ENCODE measurements at regions not wholly inside any gene's neighbourhood (a gene's known extent, or its start where the extent isn't known, plus 50 kb on each side); places are given as distances from the start of the nearest gene placed in this dataset.

DNA sequence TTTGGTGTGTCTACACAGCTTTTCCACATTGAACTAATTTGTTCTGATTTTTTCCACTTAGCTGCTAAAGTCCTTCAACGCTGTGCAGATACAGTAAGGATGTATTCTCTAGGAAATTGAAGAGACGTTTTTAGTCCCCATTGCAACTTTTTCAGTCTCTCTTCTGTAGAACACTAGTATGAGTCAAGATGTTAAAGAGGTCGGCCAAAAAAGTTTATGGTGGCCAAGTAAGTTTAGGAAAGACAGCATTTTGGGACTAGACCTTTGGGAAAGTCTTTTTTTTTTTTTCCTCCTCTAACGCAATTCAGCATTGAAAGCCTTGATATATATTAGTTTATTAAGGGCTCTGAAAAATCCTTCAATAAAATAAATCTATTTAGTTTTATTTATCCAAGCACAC lies 243.5 kb upstream of the FBXL7 start:
- DNase-seq: no peak

DNA sequence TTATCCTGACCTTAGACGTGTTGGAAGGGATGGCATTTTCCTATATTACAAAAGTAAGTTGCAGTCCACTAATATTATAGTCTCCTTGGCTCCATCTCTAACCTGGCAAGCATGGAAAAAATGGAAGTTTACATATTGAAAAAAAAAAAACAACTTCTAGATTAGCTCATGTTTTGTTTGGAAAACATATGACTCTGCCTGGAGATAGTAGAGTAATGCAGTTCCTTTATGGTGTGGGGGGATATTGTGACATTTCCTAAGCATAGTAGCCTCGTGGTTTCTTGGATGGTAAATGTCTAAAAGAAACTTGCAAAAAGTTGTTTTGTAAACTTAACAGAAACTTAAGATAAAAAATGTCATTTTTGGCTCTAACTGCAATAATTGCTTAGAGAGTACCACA lies 244.4 kb upstream of the FBXL7 start:
- DNase-seq: no peak

DNA sequence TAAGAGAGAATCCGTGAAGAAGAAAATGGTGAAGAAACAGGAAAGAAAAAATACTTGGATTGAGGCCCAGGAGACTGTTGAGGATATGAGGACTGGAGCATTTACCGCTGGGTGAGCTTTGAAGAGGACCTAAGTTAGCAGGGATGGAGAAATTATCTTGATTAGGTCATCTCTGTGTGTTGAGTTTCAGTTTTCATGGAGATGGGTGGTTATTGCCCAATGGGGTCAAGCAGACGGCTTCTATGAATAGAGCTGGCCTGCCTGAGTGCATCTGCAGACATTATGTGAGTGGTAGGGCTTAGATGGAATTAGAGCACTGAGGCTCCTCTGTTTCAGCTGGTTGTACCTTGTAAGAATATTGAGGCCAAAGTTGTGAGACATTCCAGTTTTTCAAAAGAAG lies 245.4 kb upstream of the FBXL7 start:
- DNase-seq: no peak

DNA sequence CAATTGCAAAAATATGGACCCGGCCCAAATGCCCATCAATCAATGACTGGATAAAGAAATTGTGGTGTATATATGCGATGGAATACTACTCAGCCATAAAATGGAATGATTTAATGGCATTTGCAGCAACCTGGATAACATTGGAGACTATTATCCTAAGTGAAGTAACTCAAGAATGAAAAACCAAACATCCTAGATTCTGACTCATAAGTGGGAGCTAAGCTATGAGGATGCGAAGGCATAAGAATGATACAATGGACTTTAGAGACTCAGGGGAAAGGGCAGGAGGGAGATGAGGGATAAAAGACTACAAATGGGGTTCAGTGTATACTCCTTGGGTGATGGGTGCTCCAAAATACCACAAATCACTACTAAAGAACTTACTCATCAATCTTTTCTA lies 247.6 kb upstream of the FBXL7 start:
- DNase-seq: no peak

DNA sequence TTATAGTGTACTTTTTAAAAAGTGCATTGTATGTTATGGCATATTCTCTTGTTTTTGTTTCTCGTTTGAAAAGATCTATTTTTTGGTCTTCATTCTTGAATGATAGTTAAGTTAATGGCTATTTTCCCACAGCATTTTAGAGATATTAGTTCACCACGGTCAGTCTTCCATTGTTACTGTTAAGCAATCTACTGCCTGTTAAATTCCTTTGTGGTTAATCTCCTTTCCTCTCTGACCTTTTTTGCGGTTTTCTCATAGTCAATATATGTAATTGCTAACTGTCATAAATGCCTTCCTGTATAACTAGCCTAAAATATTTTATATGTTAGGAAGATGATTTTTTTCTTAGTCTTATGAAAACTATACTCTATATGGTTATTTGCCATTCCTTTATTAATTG lies 250.8 kb upstream of the FBXL7 start:
- no peak for DNase-seq

DNA sequence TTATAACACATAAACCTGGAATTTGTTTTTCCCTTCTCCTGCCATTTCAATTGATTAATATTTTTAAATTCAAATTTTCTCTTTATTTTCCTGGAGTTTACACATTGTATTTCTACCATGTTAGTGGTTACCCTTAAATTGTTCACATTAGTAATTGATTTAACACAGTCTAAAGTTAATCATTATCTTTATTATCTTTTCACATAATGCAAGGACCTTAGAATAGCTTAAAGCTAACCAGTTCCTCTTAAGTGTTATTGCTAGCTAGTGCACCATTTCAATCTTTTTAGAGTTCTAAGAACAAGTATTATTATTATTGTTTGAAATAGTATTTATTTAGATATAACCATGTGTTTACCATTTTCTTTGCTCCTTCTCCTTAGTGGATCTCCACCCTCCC lies 251.2 kb upstream of the FBXL7 start:
- DNase-seq: no peak

DNA sequence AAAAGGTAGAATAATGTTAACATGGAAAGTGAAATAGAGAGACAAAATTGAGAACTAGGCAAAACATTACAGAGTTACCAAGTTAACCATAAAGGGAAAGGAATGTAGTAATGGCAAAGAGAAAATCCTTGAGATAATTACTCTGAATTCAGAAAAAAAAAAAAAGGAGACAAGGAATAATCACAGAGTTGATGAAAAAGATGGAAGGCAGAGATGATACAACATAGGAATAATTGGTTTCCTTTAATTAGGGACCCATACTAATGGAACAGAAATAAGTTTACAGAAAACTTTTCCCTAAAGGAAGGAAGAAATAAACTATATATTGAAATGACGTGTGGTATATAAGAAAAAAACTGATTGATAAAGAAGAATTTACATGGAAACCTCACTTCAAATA lies 254.1 kb upstream of the FBXL7 start:
- no peak for DNase-seq

DNA sequence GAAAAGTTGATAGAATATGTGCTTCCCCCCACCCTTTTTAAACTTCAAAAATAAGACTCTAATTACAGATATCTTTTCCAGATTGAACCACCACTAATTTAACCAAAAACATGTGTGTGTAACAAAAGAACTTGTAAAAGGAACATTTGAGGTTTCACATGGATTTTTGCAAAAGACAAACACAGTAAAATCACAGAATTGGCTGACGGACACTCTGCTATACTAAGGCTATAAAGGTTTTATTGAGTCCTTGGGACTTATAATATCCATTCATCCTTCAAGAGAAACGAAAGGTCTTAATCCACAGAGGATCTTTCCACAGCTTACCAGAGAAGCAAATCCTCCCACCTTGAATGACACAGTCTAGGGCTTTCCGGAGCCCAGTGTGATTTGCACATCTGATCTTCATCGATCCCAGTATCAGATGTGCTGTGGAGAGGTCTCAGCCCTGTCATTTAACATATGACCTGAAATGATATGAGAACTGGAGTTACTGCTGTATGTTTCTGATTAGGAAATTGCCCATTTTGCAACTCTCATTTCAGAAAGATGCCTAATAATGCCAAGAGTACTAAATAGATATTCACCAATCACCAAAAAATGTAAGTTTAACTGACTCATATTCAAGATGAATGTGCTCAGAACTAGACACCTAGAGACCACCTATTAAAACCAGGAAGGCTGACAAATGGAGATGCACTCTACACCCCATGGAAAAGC lies 256.5 kb upstream of the FBXL7 start:
- DNase-seq: no peak

DNA sequence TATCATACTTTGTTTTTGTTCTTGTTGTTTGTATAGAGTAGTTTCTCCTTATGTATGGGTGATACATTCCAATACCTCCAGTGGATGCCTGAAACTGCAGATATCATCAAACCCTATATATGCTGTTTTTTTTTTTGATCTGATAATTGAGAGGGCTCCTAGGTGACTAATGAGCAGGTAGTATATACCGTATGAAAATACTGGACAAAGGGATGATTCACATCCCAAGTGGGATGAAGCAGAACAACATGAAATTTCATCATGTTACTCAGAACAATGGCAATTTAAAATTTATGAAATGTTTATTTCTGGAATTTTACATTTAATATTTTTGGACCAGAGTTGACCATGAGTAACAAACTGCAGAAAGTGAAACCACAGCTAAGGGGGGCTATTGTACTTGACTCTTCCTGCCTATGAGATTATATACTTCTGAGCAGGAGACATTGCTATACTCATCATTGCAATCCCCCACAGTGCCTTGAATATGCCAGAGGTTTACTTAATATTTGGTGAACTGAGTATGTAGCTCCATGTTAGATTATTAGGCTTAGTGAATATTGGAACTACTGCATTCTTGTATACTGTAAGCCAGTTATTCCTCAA lies 258.7 kb upstream of the FBXL7 start:
- DNase-seq: no peak

DNA sequence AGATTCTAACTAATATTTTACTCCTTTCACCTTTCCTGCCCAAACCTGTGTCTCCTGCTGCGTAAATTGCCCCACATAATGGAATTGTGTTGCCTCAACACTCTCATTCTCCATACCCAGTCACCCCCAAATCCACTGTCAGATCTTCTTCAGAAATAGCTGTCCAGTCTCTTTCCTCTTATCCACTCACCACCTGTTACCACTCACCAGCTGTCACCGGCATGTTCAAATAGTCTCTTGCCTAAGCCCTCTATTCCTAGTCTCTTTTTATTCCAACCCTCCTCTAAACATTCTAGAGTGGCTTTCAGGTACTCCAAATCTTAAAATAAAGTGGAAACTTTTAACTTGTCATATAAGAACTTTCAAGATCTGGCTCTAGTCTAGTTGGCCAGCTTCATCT lies 262.0 kb upstream of the FBXL7 start:
- DNase-seq: no peak

DNA sequence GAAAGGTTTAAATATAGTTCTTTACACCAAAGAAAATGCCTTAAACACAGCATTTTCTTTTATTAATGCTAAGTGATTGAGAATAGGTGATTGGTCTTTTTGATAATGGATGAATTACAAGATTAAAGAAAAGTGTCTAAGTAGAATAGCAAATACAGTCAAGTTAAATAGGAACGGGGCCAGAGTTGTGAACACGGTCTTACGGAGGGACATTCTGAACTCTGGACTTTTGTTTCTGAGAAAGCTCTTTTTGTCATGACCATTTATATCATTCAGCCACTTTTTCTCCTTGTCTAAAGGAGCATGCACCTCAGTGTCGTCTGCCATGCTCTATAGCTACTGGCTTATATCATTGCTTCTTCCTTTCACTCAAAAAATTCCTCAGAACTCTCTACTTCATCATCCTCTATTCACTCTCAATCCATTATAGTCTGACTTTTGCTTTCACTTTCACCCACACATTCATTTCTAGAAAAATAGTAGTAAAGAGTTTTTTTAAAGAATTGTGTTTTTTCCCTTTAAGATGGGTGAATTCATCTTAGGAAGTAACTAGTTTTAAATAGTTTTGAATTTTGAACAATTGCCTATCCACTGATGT lies 263.0 kb upstream of the FBXL7 start:
- DNase-seq: no peak

DNA sequence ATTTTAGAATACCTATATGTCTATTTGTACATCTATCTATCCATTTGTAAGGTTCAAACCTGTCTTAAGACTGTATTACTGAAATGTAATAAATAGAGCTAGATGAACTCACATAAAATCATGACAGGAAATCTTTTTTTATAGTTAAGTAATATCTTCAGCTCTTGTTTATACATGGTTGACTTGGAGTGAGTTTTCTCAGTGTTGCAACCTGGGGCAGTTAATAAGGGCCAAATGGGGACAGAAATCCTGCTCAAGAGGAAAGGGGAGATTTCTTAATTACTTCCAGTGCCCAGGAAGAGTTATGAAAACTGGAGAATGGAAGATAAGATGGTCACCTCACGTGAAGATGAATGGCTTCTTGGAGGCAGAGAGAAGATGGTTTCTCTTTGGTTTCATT lies 265.1 kb upstream of the FBXL7 start:
- no peak for DNase-seq

DNA sequence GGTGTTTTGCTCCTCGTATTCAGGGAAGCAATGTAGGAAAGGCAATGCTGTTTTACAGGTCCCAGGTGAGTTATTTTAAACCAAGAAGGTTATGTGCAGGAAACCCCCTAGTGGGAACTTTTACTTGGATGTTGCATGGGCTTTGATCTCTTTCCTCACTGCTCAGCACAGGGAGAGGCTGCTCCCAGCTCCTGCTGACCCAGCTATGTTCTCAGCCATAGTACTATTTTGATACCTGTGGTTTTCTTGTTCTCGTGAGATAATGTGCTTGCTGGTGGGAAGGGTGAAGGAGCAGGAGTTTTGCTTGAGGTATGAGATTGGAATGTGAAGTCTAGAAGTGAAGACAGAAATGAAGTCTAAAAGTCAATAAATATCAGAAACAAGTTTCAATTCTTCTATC lies 265.6 kb upstream of the FBXL7 start:
- no peak for DNase-seq

DNA sequence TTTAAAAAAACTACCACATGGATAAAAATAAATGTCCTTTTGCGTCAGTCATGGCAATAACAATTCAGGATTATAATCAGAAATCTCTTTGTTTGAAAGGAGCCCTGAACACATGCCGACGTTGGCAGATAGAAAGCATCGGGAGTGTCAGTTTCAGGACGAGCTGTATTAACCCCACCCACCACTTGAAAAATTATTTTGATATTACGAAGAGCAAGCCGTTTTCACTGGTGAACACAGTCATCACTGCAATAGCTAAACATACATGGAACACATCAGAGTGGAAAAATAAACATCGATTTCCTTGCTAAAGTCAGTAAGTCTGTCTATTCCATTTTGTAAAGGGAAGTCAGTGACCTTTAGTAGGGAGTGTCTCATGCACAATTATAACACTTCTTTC lies 266.4 kb upstream of the FBXL7 start:
- DNase-seq: no peak

DNA sequence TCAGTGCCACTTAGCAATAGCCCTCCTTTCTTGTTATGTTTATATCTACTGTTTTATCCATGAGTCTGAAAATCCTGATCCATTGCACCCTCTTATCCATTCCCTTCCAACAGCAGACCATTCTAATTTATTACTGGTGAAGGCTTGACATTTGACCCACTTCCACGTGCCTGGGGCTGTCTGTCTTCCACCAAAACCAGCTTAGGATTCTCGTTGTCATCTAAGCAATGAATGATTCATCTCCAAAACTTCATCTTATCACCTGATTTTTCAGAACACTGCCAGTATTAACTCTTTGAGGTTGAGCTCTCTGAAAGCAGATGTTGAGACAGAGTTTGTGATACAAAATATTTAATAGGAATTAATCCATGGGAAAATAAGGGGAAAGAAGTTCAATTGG lies 277.8 kb upstream of the FBXL7 start:
- no peak for DNase-seq

DNA sequence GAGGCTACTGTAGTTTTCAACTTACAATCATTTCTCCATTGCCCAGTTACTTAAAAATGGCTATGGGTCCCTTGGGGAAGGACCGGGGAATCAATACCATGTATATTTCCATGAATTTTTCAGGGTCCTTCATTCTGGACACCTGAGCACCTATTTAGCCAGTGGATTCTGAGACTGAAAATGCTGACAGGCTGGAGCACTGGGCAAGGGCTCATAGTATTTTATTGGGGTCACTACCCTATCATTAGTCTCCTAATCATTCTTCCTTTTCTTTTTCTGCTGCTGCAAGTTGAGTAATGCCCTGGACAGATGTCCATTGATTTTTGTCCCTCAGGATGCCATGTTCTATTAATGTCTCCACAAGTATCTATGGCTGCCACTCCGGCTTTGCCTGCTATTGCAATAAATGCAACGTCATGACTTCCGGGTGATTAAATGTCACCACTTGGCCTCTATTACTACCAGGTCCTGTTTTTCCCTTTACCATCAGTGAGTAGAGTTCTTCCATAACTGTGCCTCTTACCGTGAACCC lies 279.3 kb upstream of the FBXL7 start:
- DNase-seq: no peak

DNA sequence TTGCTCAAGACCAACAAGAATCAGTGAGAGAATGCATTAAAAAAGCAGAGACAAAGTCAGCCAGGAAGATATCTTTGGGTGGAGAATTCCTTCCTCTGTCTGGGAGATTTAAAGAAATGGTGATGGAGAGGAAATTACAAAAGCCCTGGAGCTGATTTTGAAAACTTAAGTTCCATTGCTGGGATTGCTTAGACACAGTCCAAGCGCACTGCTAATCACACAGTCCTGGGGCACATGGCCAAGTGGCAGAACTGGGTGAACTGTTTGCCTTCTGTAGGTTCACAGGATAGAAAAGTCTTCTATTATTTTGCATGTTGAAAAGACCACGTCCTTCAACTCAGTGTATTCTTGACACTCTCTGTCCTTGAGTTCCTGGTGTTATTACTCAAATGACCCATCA lies 284.9 kb upstream of the FBXL7 start:
- no peak for DNase-seq

DNA sequence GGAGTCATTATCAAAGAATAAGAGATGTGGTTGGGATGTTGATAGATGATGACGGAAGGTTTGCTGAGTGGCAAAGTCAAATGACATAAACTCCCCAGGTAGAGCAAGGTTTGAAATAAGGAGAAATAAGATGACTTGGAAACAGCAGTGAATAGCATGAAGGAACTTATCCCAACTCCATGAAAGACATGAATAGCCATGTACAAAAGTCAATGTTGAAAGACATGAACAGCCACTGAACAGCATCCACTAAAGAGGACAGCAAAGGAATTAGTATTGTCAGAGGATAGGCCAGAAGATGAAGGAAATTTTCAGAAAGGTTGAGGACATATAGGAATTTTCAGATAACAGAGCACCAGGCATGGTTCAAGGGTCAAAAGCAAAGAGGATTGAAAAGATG lies 286.0 kb upstream of the FBXL7 start:
- DNase-seq: no peak

DNA sequence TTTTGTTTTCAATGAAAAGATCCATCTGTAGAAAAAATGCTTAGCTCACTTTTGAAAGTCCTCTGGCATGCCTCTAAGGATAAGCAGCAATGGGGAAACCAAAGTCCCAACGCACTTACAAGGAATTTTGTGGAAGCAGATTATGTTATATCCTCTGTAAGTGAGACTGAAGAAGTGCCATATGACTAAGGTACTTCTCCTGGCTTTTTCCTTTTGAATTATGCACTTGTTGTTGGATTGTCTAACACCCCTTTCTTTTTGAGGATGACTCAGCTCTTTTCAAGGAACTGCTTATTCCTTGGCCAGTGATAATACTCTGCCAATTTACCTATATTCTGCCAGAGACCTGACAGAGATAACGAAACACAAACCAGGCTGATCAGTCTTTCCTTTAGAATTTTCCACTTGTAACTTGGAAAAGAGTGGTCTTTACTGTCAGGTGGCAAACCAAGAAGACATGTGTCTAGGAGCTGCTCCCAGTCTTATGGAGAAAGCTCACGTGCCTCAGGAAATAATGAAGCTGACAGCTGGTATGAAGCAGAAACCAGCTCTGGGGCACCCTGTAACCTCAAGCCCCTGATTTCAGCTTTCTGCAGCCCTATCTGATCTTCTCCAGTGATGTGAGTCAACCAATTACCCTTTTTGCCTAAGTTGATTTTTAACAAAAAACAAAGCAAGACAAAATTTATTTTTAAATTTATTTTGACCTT lies 290.8 kb upstream of the FBXL7 start:
- DNase-seq: no peak

DNA sequence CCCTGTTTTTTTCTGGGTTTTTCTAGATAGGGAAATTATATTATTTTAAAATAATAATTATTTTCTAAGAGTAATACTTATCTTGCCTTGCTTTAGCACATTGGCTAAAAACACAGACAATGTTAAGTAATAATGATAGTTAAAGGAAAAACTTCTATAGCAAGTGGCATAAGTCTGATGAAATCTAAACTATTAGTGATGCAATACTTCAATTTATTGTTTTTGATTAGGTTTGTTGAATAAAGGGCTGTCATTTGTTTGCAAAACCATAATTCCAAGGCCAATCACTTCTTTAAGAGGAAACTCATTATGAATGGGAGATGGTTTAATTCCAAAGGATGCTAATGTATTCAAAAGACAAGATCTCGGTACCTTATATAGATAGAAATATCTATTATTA lies 293.8 kb upstream of the FBXL7 start:
- no peak for DNase-seq

DNA sequence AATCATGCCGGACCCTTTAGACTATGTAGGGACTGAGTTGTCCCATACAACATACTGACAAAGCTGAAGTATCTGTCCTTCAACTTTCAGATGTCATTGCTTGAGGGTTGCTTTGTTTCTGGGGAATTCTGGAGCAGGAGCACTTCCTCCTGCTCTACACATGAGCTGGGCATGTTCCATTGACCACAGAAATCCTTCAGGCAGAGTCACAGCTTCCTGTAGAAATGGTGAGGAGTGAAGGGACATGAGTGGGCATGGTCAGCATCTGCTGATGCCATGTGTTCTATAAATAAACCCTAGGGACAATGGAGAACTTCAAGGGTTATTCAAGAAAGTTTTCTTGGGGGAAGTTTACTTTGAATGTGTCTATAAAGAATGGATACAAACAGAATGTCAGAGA lies 296.6 kb upstream of the FBXL7 start:
- no peak for DNase-seq

DNA sequence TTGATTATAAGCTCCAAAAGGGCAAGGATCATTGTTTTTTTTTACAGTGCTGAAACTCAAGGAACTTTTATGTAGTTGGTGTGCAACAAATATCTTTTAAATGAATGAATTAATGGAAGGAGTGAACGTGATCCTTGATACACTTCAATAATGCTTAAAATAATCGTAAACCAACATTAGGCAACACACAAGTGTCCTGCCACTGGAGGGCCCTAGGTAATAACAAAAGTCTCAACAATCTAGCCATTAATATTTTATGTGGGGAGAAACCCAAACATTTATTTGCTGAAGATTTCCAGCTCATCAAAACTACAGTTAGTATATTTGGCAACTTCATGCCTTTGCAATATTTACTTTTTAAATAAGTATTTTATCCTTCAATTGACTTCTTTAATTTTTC lies 309.0 kb upstream of the FBXL7 start:
- DNase-seq: no peak

DNA sequence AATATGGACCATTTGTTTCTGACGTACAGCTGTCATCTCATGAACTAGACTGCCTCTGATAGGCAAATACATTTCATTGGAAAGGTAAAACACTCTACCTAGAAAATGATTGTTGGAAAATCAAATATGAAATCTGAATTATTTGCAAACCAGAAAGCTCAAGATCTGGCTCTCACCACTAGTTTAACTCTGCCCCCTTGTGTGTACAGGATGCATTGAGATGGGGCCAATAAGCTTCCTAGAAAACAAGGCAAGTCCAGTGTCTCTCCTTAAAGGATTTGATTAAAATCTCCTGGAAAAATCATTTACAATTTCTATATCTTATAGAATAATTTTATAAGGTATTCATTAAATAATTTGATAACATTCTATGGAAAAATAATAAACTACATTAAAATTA lies 311.9 kb upstream of the ANKH start:
- peak in 1 of 2 experiments; percentile 7 for DNase-seq

DNA sequence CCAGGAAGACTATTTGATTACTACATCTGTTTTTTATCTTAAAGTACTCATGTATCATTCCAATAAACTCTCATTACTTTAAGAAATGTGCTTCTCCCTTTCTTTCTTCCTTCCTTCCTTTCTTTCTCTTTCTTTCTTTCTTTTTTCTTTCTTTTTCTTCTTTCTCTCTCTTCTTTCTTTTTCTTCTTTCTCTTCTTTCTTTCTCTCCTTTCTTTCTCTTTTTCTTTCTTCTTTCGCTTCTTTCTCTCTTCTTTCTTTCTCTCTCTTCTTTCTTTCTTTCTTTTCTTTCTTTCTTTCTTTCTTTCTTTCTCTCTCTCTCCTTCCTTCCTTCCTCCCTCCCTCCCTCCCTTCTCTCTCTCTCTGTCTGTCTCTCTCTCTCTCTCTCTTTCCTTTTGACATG lies 298.6 kb upstream of the ANKH start:
- no peak for DNase-seq
